SK-N-MC (cell line): ENCODE measurements at regions not wholly inside any gene's neighbourhood (a gene's known extent, or its start where the extent isn't known, plus 50 kb on each side); places are given as distances from the start of the nearest gene placed in this dataset.

Experiments used
- EZH2 ChIP-seq: fragments of 200-600 bp; sonication (generic); IDR thresholded peaks from one replicate; pipeline ENCODE4 v1.6.1; 2017; ENCODE audit warnings: antibody characterized with exemption
- FOXP2 ChIP-seq: optimal IDR thresholded peaks from 2 replicates; pipeline ENCODE3; 2011; ENCODE audit warnings: mild to moderate bottlenecking, moderate library complexity; ENCODE audit not compliant: insufficient read depth; ENCODE audit errors: extremely low read length, control extremely low read depth
- POLR2AphosphoS5 ChIP-seq: IDR thresholded peaks from 2 replicates; pipeline ENCODE4 v1.6.1; 2012; ENCODE audit warnings: mild to moderate bottlenecking, low read depth, low read length, borderline replicate concordance

DNA sequence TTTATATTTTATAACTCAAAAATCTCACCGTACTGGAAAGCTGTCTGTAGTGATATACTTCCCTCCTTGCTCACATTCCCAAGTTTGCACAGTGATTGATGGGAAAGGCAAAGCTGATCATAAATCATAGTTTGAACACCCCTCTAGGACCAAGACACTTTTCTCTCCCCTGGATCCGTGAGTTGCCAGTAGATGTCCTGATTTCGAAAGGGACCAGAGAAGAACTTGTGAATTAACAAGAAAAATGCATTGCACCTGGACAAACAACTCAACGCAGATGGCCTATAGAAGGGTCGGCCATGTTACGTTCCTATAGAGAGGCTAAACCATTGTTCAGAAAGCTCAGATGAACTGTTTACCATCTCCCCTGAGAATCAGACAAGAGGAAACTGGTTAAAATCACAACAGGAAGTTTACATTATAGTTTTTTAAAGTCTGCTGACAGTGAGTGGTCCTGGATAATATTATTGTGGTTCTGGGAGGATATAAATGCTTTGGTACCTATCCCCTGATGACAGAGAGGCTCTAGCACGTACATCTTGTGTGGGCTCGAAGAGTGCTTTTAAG, 124.0 kb upstream of the SLC45A1 start:
- TF ChIP-seq POLR2AphosphoS5 = no peak
- no peak for TF ChIP-seq EZH2
- no peak for TF ChIP-seq FOXP2
